ENCODE measurements at regions not wholly inside any gene's neighbourhood (a gene's known extent, or its start where the extent isn't known, plus 50 kb on each side); places are given as distances from the start of the nearest gene placed in this dataset.

DNA sequence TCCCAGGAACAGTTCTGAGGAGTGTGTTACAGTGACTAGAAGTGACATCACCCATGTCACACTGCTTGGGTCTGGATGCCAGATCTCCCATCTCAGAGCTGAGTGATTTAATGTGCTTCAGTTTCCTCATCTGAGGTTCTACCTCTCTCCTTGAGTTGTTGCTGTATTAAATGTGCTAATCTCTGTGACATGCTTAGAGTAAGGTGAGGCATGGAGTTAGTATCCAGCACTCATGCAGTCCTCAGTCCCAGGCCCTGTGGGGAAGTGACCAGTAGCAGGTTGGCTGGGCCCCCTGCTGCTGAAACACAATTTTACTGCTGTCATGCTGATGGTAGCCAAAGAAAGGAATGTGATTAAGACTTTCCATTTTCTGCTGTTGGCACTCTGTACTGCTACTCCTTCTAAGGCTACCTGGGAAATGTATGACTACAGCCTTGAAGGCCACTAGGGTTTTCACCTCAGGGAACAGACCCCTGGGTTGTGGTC, 639.6 kb downstream of the MID1IP1 start:
- no peak for DNase-seq (ENCODE audit: low spot score)

DNA sequence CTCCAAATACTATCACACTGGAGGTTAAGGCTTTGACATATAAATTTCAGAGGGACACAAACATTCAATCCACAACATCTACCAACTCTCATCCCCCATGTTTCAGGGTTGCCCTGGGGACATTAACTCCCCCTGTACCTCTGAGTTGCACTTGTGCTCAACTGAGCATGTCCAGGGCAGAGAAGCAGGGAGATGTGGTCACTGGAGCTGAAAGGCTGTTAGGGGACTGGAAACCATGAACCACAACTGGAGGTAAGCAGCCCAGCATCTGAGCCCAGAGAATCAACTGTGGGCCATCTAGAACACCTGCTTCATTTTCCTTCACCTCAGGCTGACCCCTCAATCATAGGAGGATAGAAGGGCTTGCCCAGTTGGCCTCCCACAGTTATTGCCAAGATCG, 641.1 kb downstream of the MID1IP1 start:
- no peak for DNase-seq (ENCODE audit: low spot score)

DNA sequence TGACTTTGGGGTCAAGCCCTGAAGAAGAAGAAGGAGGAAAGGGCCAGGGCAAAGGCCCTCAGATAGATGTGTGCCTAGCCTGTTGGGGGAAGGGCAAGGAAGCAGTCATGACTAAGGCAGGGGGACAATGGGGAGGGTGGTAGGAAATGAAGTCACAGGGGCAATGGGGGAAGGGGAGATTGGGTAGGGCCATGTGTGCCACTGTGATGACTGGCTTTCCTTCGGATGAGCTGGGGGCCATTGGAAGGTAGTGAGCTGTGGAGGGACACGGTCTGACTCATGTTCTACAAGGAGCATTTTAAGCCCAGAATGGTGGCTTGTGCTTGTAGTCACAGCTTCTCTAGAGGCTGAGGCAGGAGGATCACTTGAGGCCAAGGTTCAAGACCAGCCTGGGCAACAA, 642.0 kb downstream of the MID1IP1 start:
- no peak for DNase-seq (ENCODE audit: low spot score)

DNA sequence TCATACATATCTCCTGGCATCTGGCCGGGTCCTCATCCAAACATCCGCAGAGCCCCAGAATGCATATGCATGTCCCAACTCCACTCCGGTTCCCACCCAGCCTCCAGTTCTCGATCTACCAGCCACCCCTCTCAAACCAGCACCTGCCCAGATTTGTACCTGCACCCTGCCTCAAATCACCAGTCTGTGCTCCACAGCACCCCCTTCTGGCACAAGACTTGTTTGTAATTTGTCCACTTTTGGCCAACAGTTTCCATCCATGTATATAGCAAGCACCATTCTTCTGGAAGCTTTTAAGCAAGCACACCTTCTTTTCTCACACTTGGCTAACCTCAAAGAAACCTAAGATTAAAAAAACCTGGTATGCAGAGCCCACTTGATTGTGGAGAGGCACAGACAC, 644.1 kb downstream of the MID1IP1 start:
- DNase-seq (ENCODE audit: low spot score), result no peak

DNA sequence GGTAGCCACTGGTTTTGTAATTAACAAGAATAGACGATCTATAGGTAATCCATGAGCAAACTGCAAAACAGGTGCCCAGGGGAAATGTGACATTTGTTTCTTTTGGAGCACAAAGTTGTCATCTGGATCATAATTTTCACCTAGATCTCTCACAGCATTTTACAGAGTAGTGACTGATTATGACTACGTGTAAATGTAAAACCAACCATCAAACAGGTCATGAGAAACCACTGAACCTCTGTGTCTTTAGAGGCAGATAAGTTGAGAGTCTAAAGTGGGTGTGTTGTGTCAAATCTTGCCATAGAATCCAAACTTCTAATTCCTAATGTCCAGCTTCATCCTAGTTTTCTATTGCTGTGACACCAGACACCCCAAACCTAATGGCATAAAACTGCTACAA, 648.1 kb downstream of the MID1IP1 start:
- DNase-seq (ENCODE audit: low spot score), result no peak

DNA sequence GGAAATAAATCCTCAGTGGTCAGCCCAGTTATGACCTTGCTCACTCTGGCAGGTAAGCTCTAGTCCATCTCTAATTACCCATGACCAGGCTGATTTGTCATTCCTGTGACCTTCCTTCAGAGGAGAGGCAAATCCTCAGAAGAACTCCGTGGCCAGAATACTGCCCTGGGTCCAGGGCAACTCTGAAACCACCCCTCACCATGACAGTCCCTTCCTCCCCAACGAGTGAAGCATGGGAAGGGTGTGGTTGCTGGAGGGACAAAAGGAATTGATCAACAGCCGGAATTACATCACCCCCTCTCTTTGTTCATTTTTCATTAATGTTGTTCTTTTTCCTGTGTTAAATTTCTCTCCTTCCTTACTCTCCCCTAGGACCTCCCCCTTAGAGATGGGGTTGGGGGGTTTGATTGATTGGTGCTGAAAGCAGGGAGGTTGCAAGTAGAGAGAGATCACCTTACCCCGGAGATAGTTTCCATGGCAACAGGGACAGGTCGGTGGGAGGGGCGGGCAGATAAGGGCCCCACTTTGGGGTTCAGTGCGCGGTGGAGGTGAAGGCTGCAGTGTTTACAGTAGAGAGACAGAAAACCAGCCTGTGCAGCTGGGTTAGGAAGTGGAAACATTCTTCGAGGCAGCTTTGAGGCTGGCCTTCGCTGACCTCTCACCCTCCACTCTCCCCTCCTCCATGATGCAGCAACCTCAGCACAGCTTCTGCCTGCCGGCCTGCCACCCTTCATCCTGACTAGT, 647.4 kb downstream of the BCOR start:
- DNase-seq (ENCODE audit: low spot score), result no peak

DNA sequence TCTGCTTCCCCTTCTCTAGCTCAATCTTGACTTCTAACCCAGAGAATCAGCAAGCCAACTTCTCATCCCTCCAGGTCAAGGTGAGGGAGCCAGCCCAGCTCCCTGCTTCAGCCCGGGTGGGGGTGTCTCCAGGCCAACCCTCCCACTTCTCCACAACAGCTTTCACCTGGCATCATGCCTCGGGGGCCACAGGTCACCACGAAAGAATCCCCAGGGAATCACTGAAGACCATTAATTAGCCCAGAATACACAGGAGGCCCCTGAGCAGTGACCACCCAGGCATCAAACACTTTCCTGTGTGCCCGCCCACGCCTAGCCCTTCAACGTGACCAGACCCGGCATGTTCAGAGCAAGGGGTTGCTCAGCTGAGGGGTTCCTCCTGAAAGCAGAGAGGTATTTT, 646.7 kb downstream of the BCOR start:
- no peak for DNase-seq (ENCODE audit: low spot score)

DNA sequence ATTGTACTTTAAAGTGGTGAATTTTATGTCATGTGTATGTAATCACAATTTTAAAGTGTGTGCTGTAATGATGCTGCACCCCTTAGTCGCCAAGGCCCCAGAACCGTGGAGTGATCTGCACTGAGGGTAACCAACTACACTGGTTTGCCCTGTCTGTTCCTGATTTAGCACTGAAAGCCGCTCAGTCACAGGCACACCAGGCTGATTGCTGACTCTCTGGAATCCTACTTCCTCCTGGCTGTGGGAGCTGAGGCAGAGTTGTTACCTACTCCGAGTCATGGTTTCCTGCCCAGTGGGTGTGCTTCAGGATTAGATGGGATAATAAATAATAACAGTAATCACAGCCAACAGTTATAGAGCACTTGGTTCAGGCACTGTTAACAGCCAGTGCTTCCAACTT, 645.4 kb downstream of the BCOR start:
- DNase-seq (ENCODE audit: low spot score), result no peak

DNA sequence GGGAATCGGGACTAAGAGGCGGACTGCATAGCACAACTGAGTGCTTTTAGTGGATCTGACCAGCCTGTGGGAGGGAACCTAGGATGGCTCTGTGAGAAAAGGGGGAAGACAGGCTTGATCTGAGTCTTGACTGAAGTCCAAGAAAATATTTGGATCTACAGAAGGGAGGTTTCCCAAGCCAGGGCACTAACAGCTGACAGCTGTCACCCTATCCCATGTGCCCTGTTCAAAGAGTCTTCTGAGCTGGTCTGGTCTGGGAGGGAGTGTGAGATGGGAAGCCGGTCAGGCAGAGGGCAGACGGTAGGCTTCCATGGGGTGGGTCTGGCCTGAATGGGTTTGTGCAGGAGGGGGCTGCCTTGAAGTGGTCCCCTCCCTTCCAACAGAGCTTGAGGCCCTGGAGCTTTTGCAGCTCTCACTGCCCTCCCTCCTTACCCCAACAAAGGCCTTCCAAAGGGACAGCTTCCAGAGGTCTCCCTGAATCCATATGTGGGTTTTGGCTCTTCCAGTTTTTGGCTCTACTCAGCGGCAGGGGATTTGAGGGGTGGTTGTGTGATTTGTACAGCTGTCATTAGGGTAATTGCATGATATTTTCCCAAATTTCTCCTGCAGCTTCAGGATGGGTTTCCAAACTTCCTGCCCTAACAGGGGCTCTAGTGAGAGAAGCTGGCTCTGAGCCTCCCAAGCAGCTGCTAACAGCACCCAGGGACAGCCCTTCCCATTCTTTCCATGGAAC, 643.7 kb downstream of the BCOR start:
- DNase-seq (ENCODE audit: low spot score), result no peak

DNA sequence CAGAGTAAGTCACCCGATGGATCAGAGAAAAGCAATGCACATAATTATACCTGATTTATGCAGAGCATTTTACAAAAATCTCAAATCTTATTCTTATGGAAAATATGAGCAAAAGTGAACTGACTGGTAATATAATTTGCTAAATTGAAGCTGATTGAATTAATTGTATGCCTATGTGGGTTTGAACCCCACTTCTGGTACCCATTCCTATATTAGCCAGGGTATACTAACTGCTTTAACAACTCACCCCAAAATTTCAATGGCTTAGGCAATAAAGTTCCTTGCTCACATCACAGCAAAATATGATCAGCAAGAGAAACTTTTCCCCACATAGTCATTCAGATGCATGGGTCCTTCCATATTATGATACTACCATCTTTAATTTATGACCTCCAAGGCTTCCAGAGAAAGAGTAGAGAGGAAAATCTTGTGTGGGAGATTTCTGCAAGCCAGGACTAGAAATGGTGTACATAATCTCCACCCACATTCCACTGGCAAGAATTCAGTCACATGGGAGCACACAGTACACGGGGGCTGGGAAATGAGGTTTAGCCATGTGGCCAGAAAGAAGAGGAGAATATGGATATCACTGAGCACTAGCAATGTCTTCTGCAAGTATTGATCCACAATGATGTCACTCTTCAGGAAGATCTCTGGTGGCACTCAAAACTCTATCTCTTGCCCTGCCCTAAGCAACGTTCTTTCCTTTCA, 640.7 kb downstream of the BCOR start:
- no peak for DNase-seq (ENCODE audit: low spot score)

DNA sequence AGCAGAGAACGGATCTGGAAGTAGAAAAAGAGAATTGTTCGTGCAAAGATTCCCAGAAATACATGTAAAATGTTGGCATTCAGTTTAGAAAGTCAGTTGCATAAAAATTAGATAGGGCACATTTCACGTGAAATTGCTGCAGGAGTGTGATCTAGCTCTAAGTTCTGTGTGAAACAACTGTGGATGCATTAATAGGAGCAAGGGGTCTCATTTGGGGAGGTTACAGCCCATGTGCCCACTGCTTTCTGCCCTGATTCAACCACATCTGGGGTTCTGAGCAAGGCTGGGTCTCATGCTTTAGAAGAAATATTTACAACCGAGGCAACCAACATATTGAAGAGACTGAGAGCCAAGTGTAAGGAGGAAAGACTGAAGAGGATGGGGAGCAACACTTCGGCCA, 639.0 kb downstream of the BCOR start:
- DNase-seq (ENCODE audit: low spot score), result no peak

DNA sequence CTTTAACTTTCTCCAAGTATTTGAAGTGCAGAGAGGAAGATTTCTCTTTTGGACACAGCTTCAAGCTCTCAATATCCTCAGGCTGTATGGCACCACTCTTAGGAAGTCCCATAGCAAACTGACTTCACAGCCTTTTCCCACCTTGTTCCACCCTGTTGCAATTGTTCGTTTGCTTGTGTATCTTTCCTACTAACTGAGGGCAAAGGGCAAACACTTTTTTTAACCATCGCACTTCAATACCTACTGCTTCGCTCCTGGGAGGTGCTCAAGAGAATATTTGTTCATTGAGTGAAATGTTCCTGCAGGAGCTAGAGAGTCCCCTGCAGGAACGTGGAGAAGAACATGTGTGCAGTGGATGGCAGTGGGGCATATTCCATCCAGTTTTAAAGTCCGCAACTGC, 638.6 kb downstream of the BCOR start:
- no peak for DNase-seq (ENCODE audit: low spot score)

DNA sequence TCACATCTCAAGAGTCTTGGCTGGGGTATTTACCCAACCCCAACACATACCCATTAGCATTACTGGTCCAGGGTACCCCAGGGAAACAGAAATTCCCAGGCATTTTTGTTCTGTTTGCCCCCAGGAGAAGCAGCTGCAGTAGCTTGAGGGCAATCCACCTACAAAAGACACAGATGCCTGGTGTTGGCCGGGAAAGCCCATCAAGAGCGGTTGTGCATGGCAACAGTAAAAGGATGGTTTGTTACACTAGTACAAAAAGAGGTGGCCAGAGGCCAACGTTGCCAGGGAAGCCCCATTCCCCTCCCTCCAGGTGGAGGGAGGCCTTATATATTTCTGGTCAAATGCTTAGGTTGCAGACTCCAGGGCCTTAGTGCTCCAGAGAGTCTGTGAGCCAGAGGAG, 637.8 kb downstream of the BCOR start:
- no peak for DNase-seq (ENCODE audit: low spot score)

DNA sequence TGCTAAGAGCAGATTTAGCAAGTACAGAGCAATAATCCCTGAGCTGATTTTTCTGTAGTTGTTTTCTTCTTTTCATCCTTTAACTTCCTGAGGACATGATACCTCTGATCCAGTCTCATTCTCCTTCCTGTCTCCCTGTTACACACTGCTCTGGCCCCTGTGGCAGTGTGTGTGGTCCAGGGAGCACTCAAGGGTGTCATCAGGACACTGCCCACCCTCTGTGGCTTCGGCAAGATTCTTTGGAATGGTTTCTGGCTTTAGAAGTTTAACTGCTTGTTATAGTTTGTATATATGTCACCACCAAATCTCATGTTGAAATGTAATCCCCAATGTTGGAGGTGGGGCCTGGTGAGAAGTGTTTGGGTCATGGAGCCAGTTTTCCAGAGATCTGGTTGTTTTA, 637.3 kb downstream of the BCOR start:
- DNase-seq (ENCODE audit: low spot score), result no peak

DNA sequence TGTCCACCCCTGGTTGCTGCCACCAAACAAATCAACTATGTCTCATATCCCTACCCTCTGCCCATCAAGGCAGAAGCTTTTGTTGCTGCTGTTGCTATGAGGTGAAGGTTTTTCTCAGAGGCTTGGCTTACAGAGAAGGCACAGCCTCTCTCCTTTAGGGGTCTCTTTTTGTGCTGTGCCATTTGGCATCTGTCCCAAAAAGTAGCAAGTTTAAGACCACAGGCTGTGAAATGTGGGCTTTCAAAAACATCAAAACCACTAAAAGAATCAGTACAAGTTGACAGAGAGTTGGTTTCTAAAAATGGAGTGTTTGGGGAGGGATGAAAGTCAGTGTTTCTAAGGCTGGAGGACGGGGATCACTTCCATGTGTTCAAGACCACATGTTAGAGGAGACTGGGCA, 634.9 kb downstream of the BCOR start:
- DNase-seq (ENCODE audit: low spot score), result no peak

DNA sequence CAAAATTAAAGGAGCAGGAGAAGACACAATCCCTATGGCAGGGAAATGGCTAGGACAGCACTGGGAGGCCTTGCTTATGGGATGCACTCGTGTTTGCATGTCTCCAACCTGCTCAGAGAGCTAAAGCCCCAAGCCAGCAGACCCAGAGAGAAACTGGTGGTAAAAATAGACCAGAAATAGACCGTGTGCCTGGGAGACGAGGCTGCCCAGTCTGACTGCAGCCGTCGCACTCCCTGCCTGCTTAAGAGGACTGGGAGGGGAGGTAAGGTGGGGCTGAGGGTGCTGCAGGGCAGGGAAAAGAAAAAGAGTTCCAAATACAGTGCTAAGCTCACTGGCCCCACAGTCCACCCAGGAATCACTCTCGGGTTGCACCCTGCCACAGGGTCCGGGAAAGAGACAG, 633.5 kb downstream of the BCOR start:
- no peak for DNase-seq (ENCODE audit: low spot score)

DNA sequence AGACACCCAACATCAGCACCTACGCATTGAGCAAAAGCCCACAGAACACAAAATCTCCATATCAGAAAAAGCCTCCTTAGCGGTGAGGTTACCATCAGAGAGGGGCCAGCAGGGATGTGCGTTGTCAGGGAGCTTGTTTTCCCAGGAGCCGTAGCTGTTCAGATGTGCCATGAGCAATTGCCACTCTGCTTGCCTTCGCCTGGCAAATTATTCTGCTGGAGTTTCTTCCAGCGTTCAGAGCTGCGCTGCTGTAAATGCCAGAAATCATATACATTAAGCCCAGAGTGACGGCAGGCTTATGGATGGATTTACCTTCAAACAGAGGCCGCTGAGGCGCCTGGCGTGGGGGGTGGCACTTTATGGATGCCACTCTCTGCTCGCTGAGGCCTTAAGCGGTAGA, 632.3 kb downstream of the BCOR start:
- no peak for DNase-seq (ENCODE audit: low spot score)

DNA sequence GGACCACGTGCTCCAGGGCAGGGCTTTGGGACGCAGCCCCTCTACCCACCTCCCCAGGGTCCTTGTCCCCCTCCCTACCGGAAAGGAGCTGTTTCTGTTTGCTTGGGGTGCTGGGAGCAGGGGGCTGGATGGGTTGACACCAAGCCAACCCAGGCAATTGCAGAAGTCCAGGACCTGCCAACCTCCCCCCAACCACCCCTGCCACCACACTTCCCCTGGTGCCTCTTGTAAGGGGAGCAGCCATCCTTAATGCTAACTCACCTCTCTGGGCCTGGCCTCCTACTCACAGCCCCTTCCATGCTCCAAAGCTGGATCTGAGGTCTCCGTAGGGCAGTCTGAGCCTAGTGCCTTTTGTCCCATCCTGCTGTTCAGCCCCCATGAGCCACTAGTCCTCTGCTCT, 631.9 kb downstream of the BCOR start:
- no peak for DNase-seq (ENCODE audit: low spot score)

DNA sequence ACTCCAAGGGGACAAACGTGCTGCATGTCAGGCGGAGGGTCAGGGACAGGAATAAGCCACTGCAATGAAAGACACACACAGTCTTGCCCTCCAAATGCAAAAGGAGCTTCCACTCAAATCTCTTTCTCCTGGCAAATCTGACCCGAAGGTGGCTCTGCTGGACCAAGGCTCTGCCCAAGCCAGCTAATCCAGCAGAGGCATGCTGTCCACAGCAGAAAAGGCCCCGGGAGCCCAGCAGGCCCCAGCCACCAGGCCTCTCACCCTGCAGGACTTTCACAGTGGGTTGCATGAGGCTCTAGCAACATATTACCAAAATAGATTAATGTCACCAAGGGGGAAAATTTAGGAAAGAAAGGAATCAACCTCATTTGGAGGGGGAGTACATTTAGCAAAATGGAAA, 628.6 kb downstream of the BCOR start:
- DNase-seq (ENCODE audit: low spot score), result no peak

DNA sequence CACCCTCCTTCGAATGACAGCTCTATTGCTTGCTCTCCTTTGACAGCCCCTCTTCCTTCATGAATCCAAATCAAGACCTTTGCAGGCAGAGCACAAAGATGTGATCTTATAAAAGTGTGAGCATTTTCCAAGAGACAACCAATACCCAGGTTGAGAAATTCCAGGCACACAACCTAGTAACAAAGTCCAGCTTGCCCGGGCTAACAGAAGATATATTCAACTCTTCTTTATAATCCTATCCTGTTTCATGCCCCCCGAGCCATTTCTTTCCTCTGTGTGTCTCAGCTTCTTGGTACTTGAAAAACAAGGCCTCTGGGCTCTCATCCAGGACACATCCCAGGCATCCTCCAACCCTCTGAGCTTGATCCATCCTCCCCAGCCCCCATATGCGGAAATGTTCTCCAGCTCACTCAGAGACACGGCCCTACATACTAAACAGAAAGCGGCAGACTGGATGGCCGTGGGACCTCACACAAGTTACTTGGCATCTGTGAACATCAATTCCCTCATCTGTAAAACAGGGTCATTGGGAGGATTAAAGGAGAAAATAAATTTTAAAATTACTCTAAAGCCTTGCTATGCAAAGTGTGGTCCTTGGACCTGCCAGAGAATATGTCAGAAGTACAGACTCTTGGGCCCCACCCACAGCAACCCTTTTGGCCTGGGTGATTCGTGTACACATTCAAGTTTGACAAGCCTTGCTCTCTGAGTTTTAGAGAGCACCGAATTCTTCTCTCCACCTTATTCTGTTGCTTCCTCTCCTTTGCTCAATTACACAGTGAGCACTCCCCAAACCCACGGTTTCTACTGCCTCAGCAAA, 627.0 kb downstream of the BCOR start:
- DNase-seq (ENCODE audit: low spot score), result no peak

DNA sequence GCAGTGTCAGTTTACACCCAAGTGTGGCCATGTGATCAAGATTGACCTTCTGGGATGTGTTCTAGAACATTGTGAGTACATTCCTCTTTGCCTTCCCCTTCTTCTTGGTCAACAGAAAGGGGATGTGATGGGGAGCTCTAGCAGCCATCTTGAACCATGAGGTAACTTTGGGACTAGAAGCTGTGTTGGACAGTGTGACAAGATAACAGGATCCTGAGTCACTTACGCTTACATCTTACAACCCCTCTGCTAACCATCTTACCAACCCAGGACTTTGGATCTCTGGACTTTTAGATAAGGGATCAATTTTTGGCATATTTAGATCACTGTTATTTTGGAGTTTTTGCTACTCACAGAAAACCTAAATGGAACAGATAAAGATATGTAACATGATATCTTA, 625.6 kb downstream of the BCOR start:
- DNase-seq (ENCODE audit: low spot score), result no peak

DNA sequence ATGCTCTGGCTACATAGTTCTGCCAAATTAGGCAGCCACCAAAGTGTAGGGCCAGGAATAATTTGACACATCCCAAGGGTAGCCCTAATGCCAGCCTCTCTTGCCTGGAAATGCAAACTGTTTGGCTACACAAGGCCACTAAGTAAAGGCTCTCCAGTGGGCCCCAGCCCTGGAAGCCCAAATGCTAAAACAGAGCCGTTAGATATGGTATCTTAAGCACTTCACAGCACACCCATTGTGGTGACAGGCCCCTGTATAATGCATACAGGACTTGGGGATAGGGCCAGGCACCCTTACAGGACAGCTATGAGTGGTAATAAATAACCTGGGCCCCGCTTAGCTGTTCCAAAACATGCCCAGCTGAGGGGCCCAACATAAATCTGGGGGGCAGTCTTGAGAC, 623.9 kb downstream of the BCOR start:
- DNase-seq (ENCODE audit: low spot score), result no peak
